ENCODE measurements at regions not wholly inside any gene's neighbourhood (a gene's known extent, or its start where the extent isn't known, plus 50 kb on each side); places are given as distances from the start of the nearest gene placed in this dataset.

DNA sequence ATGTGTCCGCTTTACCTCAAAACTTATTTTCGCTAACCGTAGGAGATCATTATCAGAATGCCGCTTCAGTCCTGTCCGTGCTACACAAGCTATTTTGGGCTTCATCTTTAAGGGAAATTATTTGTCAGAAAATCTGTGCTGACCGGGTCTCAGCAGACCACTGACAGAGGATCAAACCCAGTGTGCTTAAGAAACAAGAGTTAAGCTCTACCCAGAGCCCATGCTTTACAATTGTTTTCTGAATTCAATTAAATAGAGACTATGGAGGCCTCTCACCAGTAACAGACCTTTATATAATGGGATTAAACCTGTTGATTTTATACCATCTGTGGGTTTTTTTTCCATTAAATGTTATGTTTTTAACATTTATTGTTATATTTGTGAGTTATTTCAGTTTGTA lies 1956.7 kb upstream of the PIK3C3 start:
- no peaks in the 10 kb centered on the region for H3K36me3 ChIP-seq (ENCODE audit: control insufficient read depth in 4 of 4, insufficient read depth in 3 of 4, low read depth in 1 of 4, low read length in 3 of 4)
- TF ChIP-seq, protein P1, sequence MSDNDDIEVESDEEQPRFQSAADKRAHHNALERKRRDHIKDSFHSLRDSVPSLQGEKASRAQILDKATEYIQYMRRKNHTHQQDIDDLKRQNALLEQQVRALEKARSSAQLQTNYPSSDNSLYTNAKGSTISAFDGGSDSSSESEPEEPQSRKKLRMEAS (IDR thresholded peaks at IDR 0.05): no peak
- TF ChIP-seq HNF4A (conservative IDR thresholded peaks at IDR 0.05): no peak
- H3K4me1 ChIP-seq (ENCODE audit: control insufficient read depth in 4 of 4, insufficient read depth in 4 of 4, low read length in 3 of 4): no peaks in the 10 kb centered on the region
- H3K27ac ChIP-seq (ENCODE audit: low read depth in 1 of 2, low read length in 2 of 2): no peak overlapping the region
- DNase-seq (ENCODE audit: low spot score): no peak
- no peak overlapping the region for H3K4me3 ChIP-seq (ENCODE audit: low read depth in 1 of 3, low read length in 3 of 3)
- H3K9ac ChIP-seq (ENCODE audit: low read depth in 1 of 2, low read length in 2 of 2): no peak overlapping the region
- H3K9me3 ChIP-seq (ENCODE audit: control insufficient read depth in 4 of 4, low read length in 3 of 4): no peaks in the 10 kb centered on the region
- no peaks in the 10 kb centered on the region for H3K27me3 ChIP-seq (ENCODE audit: control insufficient read depth in 4 of 4, insufficient read depth in 4 of 4, low read length in 3 of 4)
- WGBS: 88% methylated on average over 6 of the region's 6 CpGs

DNA sequence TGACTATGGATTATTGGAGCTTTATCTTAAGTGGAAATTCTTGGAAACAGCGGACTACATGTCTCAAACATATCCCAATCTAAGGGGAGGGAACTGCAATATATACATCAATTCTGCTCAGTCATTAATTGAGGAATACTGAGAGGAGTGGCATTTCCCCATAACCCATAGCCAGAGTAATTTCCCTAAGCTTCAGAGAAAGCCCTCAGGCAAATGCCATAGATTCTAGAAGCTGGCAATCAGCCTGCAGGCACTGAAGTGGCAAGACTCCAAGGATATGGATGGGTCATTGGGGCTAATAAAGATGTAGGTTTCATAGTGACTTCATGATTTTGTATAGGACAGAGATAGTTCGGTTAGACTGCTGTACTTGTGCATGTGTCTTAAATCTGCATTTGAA lies 1960.5 kb upstream of the PIK3C3 start:
- no peak for DNase-seq (ENCODE audit: low spot score)
- Histone ChIP-seq H3K4me3 (ENCODE audit: low read depth in 1 of 3, low read length in 3 of 3) (no peak overlapping the region), H3K4me1 (ENCODE audit: control insufficient read depth in 4 of 4, insufficient read depth in 4 of 4, low read length in 3 of 4) (no peaks in the 10 kb centered on the region), H3K36me3 (ENCODE audit: control insufficient read depth in 4 of 4, insufficient read depth in 3 of 4, low read depth in 1 of 4, low read length in 3 of 4) (no peaks in the 10 kb centered on the region), H3K9me3 (ENCODE audit: control insufficient read depth in 4 of 4, low read length in 3 of 4) (no peaks in the 10 kb centered on the region), H3K9ac (ENCODE audit: low read depth in 1 of 2, low read length in 2 of 2) (no peak overlapping the region), H3K27me3 (ENCODE audit: control insufficient read depth in 4 of 4, insufficient read depth in 4 of 4, low read length in 3 of 4) (no peaks in the 10 kb centered on the region), H3K27ac (ENCODE audit: low read depth in 1 of 2, low read length in 2 of 2) (no peak overlapping the region)
- no peak for TF ChIP-seq JUND (IDR thresholded peaks at IDR 0.05)
- no peak for TF ChIP-seq EGR1 (IDR thresholded peaks at IDR 0.05; ENCODE audit: low read depth in 2 of 2)
- no peak for TF ChIP-seq RXRA (IDR thresholded peaks at IDR 0.05)
- TF ChIP-seq, protein P2, sequence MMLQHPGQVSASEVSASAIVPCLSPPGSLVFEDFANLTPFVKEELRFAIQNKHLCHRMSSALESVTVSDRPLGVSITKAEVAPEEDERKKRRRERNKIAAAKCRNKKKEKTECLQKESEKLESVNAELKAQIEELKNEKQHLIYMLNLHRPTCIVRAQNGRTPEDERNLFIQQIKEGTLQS (IDR thresholded peaks at IDR 0.05): no peak
- TF ChIP-seq, protein P3, sequence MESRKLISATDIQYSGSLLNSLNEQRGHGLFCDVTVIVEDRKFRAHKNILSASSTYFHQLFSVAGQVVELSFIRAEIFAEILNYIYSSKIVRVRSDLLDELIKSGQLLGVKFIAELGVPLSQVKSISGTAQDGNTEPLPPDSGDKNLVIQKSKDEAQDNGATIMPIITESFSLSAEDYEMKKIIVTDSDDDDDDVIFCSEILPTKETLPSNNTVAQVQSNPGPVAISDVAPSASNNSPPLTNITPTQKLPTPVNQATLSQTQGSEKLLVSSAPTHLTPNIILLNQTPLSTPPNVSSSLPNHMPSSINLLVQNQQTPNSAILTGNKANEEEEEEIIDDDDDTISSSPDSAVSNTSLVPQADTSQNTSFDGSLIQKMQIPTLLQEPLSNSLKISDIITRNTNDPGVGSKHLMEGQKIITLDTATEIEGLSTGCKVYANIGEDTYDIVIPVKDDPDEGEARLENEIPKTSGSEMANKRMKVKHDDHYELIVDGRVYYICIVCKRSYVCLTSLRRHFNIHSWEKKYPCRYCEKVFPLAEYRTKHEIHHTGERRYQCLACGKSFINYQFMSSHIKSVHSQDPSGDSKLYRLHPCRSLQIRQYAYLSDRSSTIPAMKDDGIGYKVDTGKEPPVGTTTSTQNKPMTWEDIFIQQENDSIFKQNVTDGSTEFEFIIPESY (IDR thresholded peaks at IDR 0.05): no peak
- TF ChIP-seq HNF4G (IDR thresholded peaks at IDR 0.05): no peak
- TF ChIP-seq HNF4A (conservative IDR thresholded peaks at IDR 0.05): no peak
- TF ChIP-seq, protein P4, sequence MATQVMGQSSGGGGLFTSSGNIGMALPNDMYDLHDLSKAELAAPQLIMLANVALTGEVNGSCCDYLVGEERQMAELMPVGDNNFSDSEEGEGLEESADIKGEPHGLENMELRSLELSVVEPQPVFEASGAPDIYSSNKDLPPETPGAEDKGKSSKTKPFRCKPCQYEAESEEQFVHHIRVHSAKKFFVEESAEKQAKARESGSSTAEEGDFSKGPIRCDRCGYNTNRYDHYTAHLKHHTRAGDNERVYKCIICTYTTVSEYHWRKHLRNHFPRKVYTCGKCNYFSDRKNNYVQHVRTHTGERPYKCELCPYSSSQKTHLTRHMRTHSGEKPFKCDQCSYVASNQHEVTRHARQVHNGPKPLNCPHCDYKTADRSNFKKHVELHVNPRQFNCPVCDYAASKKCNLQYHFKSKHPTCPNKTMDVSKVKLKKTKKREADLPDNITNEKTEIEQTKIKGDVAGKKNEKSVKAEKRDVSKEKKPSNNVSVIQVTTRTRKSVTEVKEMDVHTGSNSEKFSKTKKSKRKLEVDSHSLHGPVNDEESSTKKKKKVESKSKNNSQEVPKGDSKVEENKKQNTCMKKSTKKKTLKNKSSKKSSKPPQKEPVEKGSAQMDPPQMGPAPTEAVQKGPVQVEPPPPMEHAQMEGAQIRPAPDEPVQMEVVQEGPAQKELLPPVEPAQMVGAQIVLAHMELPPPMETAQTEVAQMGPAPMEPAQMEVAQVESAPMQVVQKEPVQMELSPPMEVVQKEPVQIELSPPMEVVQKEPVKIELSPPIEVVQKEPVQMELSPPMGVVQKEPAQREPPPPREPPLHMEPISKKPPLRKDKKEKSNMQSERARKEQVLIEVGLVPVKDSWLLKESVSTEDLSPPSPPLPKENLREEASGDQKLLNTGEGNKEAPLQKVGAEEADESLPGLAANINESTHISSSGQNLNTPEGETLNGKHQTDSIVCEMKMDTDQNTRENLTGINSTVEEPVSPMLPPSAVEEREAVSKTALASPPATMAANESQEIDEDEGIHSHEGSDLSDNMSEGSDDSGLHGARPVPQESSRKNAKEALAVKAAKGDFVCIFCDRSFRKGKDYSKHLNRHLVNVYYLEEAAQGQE (IDR thresholded peaks at IDR 0.05): no peak
- TF ChIP-seq, protein P1 (IDR thresholded peaks at IDR 0.05): no peak
- TF ChIP-seq, protein P5, sequence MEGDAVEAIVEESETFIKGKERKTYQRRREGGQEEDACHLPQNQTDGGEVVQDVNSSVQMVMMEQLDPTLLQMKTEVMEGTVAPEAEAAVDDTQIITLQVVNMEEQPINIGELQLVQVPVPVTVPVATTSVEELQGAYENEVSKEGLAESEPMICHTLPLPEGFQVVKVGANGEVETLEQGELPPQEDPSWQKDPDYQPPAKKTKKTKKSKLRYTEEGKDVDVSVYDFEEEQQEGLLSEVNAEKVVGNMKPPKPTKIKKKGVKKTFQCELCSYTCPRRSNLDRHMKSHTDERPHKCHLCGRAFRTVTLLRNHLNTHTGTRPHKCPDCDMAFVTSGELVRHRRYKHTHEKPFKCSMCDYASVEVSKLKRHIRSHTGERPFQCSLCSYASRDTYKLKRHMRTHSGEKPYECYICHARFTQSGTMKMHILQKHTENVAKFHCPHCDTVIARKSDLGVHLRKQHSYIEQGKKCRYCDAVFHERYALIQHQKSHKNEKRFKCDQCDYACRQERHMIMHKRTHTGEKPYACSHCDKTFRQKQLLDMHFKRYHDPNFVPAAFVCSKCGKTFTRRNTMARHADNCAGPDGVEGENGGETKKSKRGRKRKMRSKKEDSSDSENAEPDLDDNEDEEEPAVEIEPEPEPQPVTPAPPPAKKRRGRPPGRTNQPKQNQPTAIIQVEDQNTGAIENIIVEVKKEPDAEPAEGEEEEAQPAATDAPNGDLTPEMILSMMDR (IDR thresholded peaks at IDR 0.05; ENCODE audit: low read depth, low read length, missing input control): no peak
- no peak for TF ChIP-seq NR2F2 (IDR thresholded peaks at IDR 0.05)
- TF ChIP-seq YY1 (IDR thresholded peaks at IDR 0.05): no peak
- TF ChIP-seq GABPA (IDR thresholded peaks at IDR 0.05 in 1 of 2, conservative IDR thresholded peaks at IDR 0.05 in 1 of 2): no peak
- 82% methylated on average over 2 of the region's 2 CpGs for WGBS

Data from liver (tissue), 8 donors.